ENCODE measurements at regions not wholly inside any gene's neighbourhood (a gene's known extent, or its start where the extent isn't known, plus 50 kb on each side); places are given as distances from the start of the nearest gene placed in this dataset.
"Not testable (repeated sequence)": the region's sequence is repeated elsewhere in the genome, so short reads cannot be mapped to it uniquely, and the experiment has no call there.

GRCh38 chr6:9744119-9744518 is 670.8 kb downstream of the TFAP2A start:
- Histone ChIP-seq H3K4me1 (no peaks in the 10 kb centered on the region), H3K27me3 (ENCODE audit: low read depth) (no peaks in the 10 kb centered on the region), H3K4me3 (no peak overlapping the region), H3K9me3 (replicated peaks) (no peaks in the 10 kb centered on the region), H3K36me3 (no peaks in the 10 kb centered on the region), H3K27ac (replicated peaks) (no peak overlapping the region)
- no peak for DNase-seq
- TF ChIP-seq CTCF (IDR thresholded peaks at IDR 0.05; ENCODE audit: borderline replicate concordance): no peak
- intact Hi-C loops (cut with micrococcal nuclease): no loop called here

GRCh38 chr6:9732056-9732455 is 682.8 kb downstream of the TFAP2A start:
- intact Hi-C loops (cut with micrococcal nuclease): no loop called here

GRCh38 chr6:9725776-9726175 is 689.1 kb downstream of the TFAP2A start:
- intact Hi-C loops (cut with micrococcal nuclease); DNase-seq; H3K4me3 ChIP-seq; H3K36me3 ChIP-seq; H3K27ac ChIP-seq (replicated peaks); H3K4me1 ChIP-seq; H3K27me3 ChIP-seq (ENCODE audit: low read depth); H3K9me3 ChIP-seq (replicated peaks): not testable (repeated sequence)

More at GRCh38 chr6:9732056-9732455, 682.8 kb downstream of the TFAP2A start:
- no peaks in the 10 kb centered on the region for H3K27me3 ChIP-seq (ENCODE audit: low read depth)
- no peaks in the 10 kb centered on the region for H3K36me3 ChIP-seq
- no peaks in the 10 kb centered on the region for H3K4me1 ChIP-seq
- no peak for DNase-seq
- H3K4me3 ChIP-seq: no peak overlapping the region
- no peak for TF ChIP-seq CTCF (IDR thresholded peaks at IDR 0.05; ENCODE audit: borderline replicate concordance)
- H3K9me3 ChIP-seq (replicated peaks): no peaks in the 10 kb centered on the region
- H3K27ac ChIP-seq (replicated peaks): no peak overlapping the region

- H3K9me3 ChIP-seq (replicated peaks): no peaks in the 10 kb centered on the region
- no peak overlapping the region for H3K27ac ChIP-seq (replicated peaks)
- no peak for DNase-seq
- H3K36me3 ChIP-seq: no peaks in the 10 kb centered on the region
- intact Hi-C loops (cut with micrococcal nuclease): no loop called here
- TF ChIP-seq CTCF (IDR thresholded peaks at IDR 0.05; ENCODE audit: borderline replicate concordance): no peak
- H3K4me1 ChIP-seq: no peaks in the 10 kb centered on the region
- H3K4me3 ChIP-seq: no peak overlapping the region
- no peaks in the 10 kb centered on the region for H3K27me3 ChIP-seq (ENCODE audit: low read depth)
These were observed 697.3 kb downstream of the TFAP2A start for GRCh38 chr6:9717568-9717967.

GRCh38 chr6:9711365-9711764 is 703.5 kb downstream of the TFAP2A start:
- Histone ChIP-seq H3K4me3 (no peak overlapping the region), H3K27me3 (ENCODE audit: low read depth) (no peaks in the 10 kb centered on the region), H3K27ac (replicated peaks) (no peak overlapping the region), H3K4me1 (no peaks in the 10 kb centered on the region), H3K9me3 (replicated peaks) (no peaks in the 10 kb centered on the region), H3K36me3 (no peaks in the 10 kb centered on the region)
- intact Hi-C loops (cut with micrococcal nuclease): no loop called here
- no peak for TF ChIP-seq CTCF (IDR thresholded peaks at IDR 0.05; ENCODE audit: borderline replicate concordance)
- no peak for DNase-seq

GRCh38 chr6:9710574-9710973 is 704.3 kb downstream of the TFAP2A start:
- intact Hi-C loops (cut with micrococcal nuclease): no loop called here

More at GRCh38 chr6:9710574-9710973, 704.3 kb downstream of the TFAP2A start:
- Histone ChIP-seq H3K9me3 (replicated peaks) (no peaks in the 10 kb centered on the region), H3K4me3 (no peak overlapping the region), H3K27me3 (ENCODE audit: low read depth) (no peaks in the 10 kb centered on the region), H3K4me1 (no peaks in the 10 kb centered on the region), H3K27ac (replicated peaks) (no peak overlapping the region), H3K36me3 (no peaks in the 10 kb centered on the region)
- TF ChIP-seq CTCF (IDR thresholded peaks at IDR 0.05; ENCODE audit: borderline replicate concordance): no peak
- DNase-seq: no peak

Data from left ventricle myocardium inferior (tissue), 1 donor.